NCI-H2107 treated with DMSO at 0.1 percent for 48 hours (cell line): ENCODE measurements at regions not wholly inside any gene's neighbourhood (a gene's known extent, or its start where the extent isn't known, plus 50 kb on each side); places are given as distances from the start of the nearest gene placed in this dataset.

Experiments used
- DNase-seq: peaks from one replicate; lab custom pipeline; 2025; ENCODE audit not compliant: unreplicated experiment; lab: John Stamatoyannopoulos, UW

- no peak for DNase-seq
These were observed 96.1 kb downstream of the PCDH10 start for GRCh38 chr4:133245226-133245625.
